ENCODE measurements at regions not wholly inside any gene's neighbourhood (a gene's known extent, or its start where the extent isn't known, plus 50 kb on each side); places are given as distances from the start of the nearest gene placed in this dataset.

DNA sequence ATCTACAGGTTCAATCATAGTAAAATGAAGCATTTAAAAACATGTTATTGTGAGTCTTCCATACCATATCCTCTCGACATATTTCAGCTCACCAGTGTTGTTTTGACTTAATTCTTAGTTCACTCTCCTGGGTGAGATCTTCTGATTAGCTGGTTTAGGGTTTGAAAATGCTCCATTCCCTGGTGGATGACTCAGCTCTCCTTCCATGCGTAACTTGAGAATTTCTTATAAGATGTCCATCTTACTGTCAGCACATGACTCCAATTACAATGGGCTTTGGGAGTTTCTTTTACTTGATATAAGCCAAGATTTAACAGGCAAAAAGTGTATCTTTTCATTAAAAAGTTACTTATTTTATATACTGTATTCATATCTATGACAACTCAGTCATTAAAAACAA, 476.5 kb downstream of the BRINP3 start:
- TF ChIP-seq, protein P1, sequence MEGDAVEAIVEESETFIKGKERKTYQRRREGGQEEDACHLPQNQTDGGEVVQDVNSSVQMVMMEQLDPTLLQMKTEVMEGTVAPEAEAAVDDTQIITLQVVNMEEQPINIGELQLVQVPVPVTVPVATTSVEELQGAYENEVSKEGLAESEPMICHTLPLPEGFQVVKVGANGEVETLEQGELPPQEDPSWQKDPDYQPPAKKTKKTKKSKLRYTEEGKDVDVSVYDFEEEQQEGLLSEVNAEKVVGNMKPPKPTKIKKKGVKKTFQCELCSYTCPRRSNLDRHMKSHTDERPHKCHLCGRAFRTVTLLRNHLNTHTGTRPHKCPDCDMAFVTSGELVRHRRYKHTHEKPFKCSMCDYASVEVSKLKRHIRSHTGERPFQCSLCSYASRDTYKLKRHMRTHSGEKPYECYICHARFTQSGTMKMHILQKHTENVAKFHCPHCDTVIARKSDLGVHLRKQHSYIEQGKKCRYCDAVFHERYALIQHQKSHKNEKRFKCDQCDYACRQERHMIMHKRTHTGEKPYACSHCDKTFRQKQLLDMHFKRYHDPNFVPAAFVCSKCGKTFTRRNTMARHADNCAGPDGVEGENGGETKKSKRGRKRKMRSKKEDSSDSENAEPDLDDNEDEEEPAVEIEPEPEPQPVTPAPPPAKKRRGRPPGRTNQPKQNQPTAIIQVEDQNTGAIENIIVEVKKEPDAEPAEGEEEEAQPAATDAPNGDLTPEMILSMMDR (conservative IDR thresholded peaks at IDR 0.05) = no peak
- no peak for TF ChIP-seq EZH2 (IDR thresholded peaks at IDR 0.05; ENCODE audit: low read depth)

All from PC-9 (cell line).